NCI-H510A treated with DMSO at 0.1 percent for 48 hours (cell line): ENCODE measurements at regions not wholly inside any gene's neighbourhood (a gene's known extent, or its start where the extent isn't known, plus 50 kb on each side); places are given as distances from the start of the nearest gene placed in this dataset.

Source experiments
- DNase-seq: peaks from one replicate; lab custom pipeline; 2025; lab: John Stamatoyannopoulos, UW

GRCh38 chr3:180185650-180186049, 148.9 kb upstream of the PEX5L start:
- no peak for DNase-seq

- no peak for DNase-seq
Measured at GRCh38 chr3:180188512-180189309, 152.0 kb upstream of the PEX5L start.

- no peak for DNase-seq
Measured at GRCh38 chr3:180189310-180189648, 152.5 kb upstream of the PEX5L start.

- no peak for DNase-seq
Measured at GRCh38 chr3:180196658-180197057, 159.9 kb upstream of the PEX5L start.

GRCh38 chr3:180199417-180199995, 162.8 kb upstream of the PEX5L start:
- DNase-seq, result no peak

GRCh38 chr3:180215866-180216265, 179.1 kb upstream of the PEX5L start:
- no peak for DNase-seq

GRCh38 chr3:180223268-180223667, 186.5 kb upstream of the PEX5L start:
- DNase-seq, result no peak

- no peak for DNase-seq
Measured at GRCh38 chr3:180229113-180229512, 192.4 kb upstream of the PEX5L start.

- no peak for DNase-seq
Measured at GRCh38 chr3:180239939-180240338, 203.2 kb upstream of the PEX5L start.

GRCh38 chr3:180246688-180247195, 210.0 kb upstream of the PEX5L start:
- no peak for DNase-seq

GRCh38 chr3:180250172-180250571, 213.4 kb upstream of the PEX5L start:
- no peak for DNase-seq

GRCh38 chr3:180252683-180253082, 215.9 kb upstream of the PEX5L start:
- peak; percentile 76 for DNase-seq

GRCh38 chr3:180253283-180253682, 216.5 kb upstream of the PEX5L start:
- no peak for DNase-seq

- no peak for DNase-seq
Measured at GRCh38 chr3:180264479-180264878, 227.7 kb upstream of the PEX5L start.

GRCh38 chr3:180265551-180265950, 228.8 kb upstream of the PEX5L start:
- no peak for DNase-seq

GRCh38 chr3:180267202-180267843, 230.6 kb upstream of the PEX5L start:
- no peak for DNase-seq

GRCh38 chr3:180274536-180274935, 237.8 kb upstream of the PEX5L start:
- no peak for DNase-seq

GRCh38 chr3:180275176-180275575, 238.4 kb upstream of the PEX5L start:
- no peak for DNase-seq

GRCh38 chr3:180277041-180277440, 240.3 kb upstream of the PEX5L start:
- DNase-seq, result peak; percentile 27

GRCh38 chr3:180278583-180279188, 241.9 kb upstream of the PEX5L start:
- no peak for DNase-seq

- DNase-seq, result no peak
Measured at GRCh38 chr3:180280555-180280954, 243.8 kb upstream of the PEX5L start.

GRCh38 chr3:180282386-180282785, 245.6 kb upstream of the PEX5L start:
- DNase-seq, result no peak

- DNase-seq, result no peak
Measured at GRCh38 chr3:180283251-180283650, 246.5 kb upstream of the PEX5L start.
